ENCODE measurements at regions not wholly inside any gene's neighbourhood (a gene's known extent, or its start where the extent isn't known, plus 50 kb on each side); places are given as distances from the start of the nearest gene placed in this dataset.

GRCh38 chr5:174872271-174872670, 147.9 kb downstream of the MSX2 start:
- TF ChIP-seq CTCF (conservative IDR thresholded peaks at IDR 0.05; ENCODE audit: low read length) (no peak), EZH2phosphoT487 (IDR thresholded peaks at IDR 0.05; ENCODE audit: borderline replicate concordance, low read depth, low read length) (no peak)
